H4 (cell line): ENCODE measurements at regions not wholly inside any gene's neighbourhood (a gene's known extent, or its start where the extent isn't known, plus 50 kb on each side); places are given as distances from the start of the nearest gene placed in this dataset.

Source experiments
- DNase-seq: peaks from one replicate; pipeline ENCODE4 v3.0.0-alpha.2; 2015; ENCODE audit warnings: low spot score

DNA sequence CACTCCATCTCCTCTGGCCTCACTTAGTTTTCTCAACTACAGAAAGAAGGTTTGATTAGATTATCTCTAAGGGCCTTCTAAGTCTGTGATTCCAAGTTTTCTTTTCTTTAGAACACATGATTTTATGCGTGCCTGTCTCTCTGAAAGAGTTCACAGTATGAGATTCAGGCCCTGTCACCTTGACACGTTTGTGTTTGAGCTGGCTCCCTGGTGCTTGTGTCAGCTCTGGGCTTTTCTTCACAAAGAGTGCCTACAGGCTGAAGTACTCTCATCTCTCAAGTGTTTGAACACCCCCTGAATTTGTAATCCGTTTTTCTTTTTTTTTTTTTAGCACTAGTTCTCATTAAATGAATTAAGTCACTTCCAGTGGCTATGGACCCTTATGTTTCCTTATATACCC, 306.9 kb upstream of the C9orf72 start:
- DNase-seq: no peak

DNA sequence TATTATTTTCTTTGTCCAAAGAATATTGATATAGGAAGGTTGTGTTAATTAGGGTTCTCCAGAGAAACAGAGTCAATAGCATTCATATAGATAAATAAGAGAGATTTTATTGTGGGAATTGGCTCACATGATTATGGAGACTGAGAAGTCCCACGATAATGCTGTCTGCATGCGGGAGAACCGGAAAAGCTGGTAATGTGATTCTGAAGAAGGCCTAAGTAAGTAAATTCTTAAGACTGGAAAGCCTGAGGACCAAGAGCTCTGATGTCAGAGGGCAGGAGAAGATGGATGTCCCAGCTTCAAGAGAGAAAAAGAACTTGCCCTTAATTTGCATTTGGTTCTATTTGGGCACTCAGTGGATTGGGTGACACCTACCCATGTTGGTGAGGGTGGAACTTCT, 307.4 kb upstream of the C9orf72 start:
- DNase-seq: no peak

DNA sequence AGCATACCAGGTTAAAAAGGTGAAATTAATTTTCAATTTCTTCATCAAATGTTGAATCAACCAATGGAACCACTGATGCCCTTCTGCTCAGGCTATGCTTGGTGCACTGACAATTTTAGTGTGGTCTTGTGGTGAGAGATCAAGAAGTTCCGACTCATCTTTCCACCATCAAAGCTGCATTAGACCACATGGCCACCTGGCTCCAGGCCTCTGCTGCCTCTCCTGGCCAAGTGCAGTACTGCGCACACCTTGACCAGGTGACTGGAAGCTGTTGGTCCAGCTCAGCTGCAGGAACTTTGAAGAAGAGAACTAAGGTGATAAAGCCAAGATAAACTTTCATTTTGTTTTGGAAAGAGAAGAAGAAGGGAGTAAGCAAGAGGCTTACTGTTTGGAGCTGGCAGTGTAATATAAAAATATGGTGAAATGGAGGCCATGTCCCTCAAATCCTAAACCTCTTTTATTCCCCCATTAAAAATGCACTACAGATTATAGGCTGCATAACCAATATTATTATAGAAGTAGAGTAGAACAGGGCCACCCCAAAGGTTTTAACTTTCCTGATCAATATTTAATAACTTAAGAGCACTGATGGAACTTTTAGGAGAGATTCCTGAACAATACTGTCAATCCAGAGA, 315.5 kb upstream of the C9orf72 start:
- DNase-seq: peak; percentile 11

DNA sequence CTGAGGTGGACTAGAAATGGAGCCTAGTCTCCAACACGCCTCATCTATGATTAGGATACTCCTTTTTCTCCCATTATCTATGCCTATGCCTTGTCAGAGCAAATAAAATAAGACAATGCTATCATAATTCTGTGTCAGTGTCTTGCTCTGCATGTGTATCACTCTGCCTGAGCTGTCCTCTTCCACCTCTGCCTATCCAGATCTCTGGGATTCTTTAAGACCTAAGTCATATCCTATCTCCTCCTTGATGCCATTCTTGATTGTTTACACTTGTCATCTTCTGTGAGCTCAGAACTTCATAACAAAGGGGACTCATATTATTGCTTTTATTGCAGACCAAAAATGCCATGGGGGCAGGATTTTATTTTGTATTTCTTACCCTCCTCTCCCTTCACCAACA, 351.2 kb upstream of the C9orf72 start:
- DNase-seq: no peak

DNA sequence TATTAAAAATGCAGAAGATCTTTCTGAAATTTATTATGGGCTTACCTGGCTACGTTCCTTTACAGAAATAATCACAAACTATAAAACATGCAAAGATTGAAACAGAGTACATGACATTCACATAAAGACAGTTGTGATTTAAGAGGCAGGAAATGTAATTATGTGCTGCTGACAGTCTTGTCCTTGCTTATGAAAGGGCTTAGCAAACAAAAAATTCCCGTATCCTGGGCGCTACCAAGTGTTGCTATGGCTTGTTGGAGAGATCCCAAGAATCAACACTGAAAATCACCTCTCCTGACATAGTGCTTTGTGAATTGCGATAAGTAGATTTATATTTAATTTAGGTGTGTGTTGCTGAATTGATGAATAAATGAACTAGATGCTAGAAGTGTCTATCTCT, 352.5 kb upstream of the C9orf72 start:
- no peak for DNase-seq

DNA sequence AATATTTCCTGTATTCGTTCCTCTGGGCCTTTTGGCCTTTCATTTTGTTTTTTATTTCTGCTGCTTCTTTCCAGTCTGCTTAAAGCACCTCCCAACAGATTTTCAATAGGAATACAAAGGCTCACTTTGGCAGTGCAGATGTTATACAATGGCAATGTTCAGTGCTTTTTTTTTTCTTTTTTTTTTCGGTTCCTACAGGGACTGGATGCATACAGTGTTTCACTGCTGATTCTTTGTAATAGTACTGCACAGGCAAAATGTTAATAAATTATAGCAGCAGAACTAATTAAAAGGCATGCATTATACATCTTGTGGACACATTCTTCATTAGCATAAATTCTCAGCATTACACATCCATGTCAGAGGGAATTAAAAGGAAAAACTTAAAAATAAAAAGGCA, 356.6 kb upstream of the C9orf72 start:
- DNase-seq: no peak

DNA sequence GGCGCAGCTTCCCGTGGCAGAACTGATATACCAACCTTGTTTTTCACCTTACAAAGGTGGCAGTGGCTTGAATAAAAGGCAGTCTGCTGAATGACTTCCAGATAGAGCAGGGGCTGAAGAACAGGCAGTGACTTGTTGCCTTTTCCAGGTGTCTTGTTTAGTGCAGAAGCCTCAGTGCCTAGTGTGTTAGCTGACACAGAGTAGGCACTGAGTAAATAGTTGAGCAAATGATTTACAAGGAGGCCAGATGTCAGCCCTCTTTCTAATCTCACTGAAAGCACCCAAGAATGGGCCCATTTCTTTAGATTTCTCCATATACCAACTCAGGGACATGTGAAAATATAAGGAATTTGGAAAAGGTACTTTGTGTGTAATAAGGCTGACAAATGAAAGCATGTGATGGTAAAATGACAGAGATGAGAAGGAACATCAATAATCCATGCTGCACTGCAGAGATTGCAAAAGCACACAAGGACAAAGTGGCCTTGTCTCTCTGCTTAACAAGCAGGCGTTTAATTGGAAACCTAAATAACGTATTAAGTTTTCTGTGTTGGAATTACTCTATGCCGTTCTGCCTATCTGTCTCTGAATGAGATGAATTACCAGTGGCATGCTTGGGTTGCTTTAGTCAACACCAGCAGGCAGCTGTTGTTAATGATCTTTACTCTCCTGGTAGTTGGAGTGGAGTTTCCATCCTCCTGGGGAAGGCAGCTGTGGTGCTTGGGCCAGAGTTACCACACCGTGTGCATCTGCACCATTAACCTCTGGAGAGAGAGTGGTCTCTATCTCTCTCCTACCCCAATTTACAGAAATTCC, 360.1 kb upstream of the C9orf72 start:
- DNase-seq: no peak

DNA sequence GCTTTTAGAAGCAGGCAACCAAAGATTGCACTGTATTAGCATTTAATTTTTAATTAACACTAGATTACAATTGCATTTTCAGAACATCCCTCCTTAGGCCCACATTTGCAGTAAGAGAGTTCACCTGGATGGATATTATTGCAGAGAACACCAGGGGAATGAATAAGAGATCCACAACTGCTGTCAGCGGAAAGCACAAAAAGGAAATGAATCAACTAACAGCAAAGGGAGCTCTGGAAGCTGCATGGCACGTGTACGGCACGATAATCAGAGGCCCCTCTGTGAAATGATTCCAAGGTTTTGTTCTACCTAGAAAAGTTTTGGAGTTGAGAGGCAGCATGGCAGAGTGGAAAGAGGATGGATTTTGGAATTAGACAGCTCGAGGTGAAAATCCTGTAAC, 361.2 kb upstream of the C9orf72 start:
- DNase-seq: no peak

DNA sequence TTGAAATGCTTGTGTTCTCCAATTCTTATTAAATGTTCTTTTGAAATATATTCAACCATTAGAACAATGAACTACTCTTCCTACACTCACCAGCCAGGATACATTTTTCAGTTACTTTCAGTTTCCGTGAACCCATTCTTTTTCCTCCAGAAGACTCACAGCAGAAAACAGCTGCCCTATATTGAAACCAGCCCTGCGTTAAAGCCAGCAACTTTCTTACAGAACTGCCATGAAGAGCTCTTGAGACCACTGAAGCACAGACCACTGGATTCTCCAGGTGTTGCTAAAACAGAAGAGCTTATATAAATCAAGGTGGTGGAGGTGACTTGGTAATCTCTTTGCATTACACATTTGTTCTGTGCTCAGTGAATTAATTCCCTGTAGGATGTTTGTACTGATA, 365.9 kb upstream of the C9orf72 start:
- DNase-seq: no peak

DNA sequence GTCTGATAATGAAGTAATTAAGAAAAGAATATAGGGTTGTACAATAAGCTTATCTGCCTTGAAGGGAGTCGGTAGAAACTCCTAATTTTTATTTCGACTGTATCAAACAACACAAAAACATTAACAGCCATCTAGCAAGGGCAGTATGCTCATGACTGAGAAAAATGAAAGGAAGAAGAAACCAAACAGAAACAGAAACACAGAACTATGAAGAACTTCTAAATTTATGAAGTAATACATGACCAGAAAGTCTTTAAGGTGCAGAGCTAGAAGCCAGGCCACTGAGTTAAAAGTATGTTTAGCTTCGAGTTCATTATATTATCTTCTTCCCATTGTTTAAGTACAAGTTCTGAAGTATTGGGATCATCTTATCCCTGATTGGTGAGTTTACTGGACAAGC, 367.3 kb upstream of the C9orf72 start:
- DNase-seq: no peak

DNA sequence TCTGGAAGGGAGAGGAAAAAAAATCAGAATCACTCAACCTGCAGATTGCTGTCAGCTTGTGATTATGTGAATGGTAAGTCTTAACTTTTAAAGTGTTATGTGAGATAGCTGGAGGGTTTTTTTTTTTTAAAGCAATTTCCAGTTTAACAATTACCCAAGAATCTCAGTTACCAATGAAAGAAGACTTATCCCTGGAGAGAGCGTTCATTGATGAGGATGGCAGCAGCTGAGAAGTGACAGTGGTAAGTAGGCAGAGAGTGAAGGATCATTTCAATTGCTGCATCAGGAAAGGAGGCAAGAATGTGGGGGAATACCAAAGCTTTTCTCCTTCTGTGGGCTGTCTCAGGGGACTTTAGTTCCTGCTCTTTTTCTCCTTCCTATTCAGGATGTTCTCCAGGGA, 370.2 kb upstream of the C9orf72 start:
- DNase-seq: no peak

DNA sequence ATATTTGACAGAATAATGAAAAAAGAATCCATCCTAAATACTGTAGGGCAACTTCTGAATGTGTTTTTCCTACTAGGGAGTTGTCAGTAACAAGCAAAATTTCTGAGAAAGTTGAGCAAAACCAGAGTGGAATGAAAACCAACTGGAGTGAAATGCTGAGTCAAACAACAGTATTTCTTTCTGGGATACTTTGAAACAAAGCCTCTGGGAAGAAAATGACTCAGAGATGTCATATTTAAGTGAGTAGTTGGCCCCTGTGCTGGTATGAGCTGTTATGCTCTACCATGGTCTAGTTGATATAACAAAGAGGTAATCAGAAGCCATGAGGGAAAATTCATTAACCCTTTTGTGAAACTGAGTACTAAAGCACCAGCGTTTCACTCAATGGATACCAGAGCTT, 372.1 kb upstream of the C9orf72 start:
- DNase-seq: no peak

DNA sequence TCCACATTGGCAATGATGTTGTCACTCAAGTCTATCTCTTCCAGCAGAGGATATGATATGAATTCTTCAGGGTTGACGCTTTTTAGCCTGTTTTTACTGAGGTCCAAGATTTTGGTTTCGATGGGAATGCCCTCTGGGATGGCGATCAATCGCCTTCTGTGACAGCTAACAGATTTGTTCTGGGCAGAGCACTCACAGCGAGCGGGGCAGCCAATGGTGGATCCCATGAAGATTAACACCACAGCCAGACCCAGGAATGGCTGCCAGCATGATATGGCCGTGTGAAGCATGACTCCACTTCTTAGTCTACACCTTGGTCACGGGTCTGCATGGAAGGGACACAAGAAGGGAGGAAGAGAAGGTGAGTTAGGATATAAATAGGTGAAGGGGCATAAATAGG, 377.1 kb upstream of the C9orf72 start:
- no peak for DNase-seq

DNA sequence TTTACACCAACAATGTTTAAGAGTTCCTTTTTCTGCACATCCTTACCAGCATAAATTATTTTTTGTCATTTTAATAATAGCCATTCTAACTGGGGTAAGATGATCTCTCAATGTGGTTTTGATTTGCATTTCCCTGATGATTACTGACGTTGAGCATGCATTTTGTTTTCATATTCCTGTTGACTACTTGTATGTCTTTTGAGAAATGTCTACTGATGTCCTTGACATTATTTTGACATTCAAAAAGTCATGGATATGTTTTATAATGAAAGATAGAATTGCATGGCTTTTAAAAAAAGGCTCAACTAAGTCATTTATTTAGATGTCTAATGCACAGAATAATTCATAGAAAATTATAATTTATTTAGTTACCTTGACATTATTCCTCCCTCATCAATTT, 381.6 kb upstream of the C9orf72 start:
- DNase-seq: no peak

DNA sequence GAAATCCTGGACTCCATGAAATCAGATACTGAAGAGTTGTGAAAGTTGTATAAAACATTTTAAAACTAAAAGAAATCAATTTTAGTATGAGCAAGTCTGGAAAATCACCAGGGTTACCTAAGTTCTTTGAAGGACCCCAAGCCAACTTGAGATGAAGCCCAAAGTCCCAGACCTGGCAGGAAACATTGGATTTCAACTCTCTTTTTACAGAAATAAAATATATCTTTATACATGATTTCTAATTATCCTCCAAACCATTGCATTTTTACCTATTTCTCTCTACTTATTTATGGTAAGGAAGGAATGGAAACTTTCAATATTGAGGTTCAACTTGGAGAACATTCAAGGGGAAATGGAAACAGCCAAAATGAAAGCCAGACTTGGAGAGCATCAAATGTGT, 390.6 kb upstream of the C9orf72 start:
- DNase-seq: no peak

DNA sequence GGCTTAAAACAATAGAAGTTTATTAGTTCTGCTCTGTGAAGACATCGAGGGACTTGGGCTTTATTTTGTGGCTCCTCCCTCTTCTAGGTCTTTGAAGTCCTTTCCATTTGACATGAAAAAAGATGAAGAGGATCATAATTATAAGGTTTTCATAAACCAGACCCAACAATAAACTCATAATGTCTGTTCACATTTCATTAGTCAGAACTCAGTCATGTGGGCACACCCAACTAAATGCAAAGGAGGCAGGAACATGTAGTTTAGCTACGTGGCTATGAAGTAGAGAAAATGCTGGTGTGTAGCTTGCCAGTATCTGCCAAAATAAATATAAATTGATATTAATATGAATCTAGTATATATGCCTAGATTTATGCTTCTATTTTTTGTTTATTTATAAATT, 393.9 kb upstream of the C9orf72 start:
- DNase-seq: no peak

DNA sequence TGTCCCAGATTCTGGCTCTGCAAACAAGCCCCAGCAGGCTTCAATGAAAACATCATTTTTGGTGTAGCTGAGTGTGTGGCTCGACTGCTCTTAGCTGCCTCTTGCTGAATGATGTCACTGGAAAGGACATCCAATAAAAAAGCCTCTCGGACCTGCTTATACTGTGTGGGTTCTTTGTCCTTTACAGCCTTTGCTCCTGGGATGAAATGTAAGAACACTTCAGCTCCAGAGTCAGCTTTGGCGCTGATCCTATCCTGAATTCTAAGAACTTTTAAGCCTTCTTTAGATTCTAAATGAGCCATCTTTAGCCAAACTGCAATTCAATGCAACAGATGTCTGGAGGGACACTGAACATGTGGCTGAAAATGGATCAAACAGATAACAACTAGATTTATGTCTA, 404.6 kb upstream of the C9orf72 start:
- DNase-seq: no peak

DNA sequence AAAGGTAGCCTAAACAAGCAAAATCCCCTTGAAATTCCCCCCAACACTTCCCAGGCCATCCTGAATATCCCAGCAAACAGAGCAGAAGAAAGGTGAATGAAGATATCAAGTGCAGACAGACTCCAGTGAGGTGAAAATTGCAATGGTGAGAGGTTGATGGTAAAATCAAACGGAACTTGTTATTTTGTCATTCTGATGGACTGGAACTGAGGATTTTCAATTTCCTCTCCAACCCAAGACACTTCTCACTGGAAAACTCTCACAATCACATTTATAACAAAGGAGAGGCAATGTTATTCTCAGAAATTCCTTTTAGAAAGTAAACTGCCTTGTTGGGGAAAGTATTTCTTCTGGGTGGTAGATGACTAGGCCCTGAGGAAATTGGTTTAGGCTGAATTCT, 412.4 kb upstream of the C9orf72 start:
- no peak for DNase-seq

DNA sequence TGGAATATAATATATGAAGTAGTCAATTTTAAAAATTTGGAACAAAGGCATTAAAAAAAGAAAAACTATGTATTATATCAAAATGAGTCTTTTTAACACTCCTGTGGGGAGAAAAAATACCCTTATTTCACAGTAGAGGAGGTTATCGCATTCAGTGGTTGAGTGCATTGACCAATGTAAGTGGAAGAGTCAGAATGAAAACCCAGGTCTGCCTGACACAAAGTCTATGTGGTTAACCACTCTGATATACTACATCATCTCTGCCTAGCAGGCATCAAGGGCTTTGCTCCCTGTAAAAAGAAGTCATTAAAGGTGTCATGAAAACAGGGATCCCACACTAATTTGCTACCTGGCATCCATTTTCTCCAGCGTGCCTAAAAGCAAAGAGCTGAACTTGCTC, 417.2 kb upstream of the C9orf72 start:
- DNase-seq: no peak

DNA sequence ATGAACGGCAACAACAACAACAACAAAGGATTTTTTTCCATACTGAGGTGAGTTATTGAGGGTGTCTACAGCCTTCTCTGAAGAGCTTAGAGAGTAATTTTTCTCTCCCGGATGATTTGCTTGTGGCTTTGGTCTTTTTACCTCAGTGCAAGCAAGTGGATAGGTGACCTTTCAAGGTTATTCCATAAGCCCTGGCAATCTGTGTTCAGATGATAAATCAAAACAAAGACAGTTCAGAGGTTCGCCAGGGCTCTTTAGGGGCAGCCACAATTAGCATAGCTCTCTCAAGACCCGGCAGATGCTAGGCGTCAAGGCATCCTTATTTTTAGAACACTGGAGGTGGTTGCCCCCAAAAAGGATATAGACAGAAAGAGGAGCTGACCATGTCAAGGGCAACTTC, 417.9 kb upstream of the C9orf72 start:
- no peak for DNase-seq

DNA sequence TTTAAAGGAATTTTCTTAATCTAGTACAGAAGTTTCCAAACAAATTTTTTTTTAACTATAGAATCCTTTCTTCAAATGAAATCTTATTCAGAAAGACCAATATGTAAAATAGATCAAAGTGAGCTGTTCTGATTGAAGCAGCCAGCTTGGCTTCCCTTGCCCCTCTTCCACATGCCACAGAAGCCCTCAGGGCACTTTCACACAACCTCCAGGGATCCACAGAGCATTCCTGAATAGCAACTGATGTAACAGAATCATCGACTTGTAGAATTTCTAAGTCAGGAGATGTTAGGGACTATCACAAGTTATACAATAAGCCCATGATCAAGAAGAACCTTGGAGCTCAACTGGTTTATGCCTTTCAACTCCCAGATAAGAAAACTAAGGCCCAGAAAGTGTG, 427.8 kb upstream of the C9orf72 start:
- DNase-seq: no peak

DNA sequence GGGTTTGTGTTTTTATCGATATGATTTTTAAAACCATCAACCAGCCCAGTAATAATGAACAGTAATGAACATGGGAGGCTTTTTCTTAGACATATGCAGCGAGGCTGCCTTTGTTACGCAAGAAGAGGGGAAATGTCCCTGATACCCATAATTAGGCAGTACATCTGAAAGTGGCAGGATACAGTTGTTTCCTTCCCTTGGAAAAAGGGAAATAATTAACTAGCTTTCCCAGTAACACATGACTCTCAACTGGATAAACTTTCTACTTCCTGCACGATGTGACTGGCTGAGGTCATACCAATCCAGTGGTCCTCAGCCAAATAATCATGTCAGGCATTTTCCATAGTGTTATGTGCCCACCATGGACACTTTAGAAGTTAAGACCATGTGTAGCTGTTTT, 431.6 kb upstream of the C9orf72 start:
- no peak for DNase-seq

DNA sequence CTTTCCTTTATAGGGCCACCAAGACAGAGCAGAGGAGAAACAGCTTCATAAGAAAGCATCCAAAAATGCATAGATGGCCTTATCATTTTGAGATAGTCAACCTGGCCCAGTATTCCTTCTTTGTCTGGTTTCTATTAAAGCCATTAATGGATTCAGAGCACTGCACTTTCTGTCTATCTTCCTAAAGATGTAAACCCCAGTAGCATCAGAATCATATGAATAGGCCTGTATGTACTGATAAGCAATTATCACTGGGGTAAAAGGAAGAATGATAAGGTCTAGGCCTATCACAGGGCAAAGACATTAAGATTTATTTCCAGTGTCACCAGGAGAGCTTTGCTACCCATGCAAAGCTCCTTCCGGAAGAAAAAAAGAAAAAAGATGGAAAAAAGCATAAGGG, 432.5 kb upstream of the C9orf72 start:
- no peak for DNase-seq
